D721Med (cell line): ENCODE measurements at regions not wholly inside any gene's neighbourhood (a gene's known extent, or its start where the extent isn't known, plus 50 kb on each side); places are given as distances from the start of the nearest gene placed in this dataset.

Source experiments
- DNase-seq: peaks from one replicate; pipeline ENCODE4 v3.0.0; 2011; ENCODE audit warnings: low spot score; ENCODE audit not compliant: insufficient read length
- FAIRE-seq: peaks from 2 replicates; lab custom pipeline; 2011; peaks lifted over from hg19 to GRCh38; lab: Jason Lieb, UNC
- CTCF ChIP-seq: IDR thresholded peaks from 2 replicates; pipeline ENCODE4 v1.5.1; 2012; ENCODE audit warnings: mild to moderate bottlenecking, control low read depth; ENCODE audit not compliant: insufficient read depth; ENCODE audit errors: missing control alignments

GRCh38 chr18:71832946-71833617 is 711.1 kb downstream of the CBLN2 start:
- DNase-seq (no peak), FAIRE-seq (peak; percentile 93)
- TF ChIP-seq CTCF = no peak

GRCh38 chr18:71831039-71831438 is 713.1 kb downstream of the CBLN2 start:
- no peak for TF ChIP-seq CTCF
- FAIRE-seq = peak; percentile 29
- no peak for DNase-seq

- TF ChIP-seq CTCF = no peak
- FAIRE-seq = no peak
Measured at GRCh38 chr18:71827301-71827700, 716.8 kb downstream of the CBLN2 start.

GRCh38 chr18:71815305-71815704 is 728.8 kb downstream of the CBLN2 start:
- no peak for TF ChIP-seq CTCF
- no peak for DNase-seq
- peak; percentile 90 for FAIRE-seq

More at GRCh38 chr18:71827301-71827700, 716.8 kb downstream of the CBLN2 start:
- no peak for DNase-seq

- FAIRE-seq (peak; percentile 35), DNase-seq (no peak)
- no peak for TF ChIP-seq CTCF
Measured at GRCh38 chr18:71809711-71810110, 734.4 kb downstream of the CBLN2 start.

- FAIRE-seq (no peak), DNase-seq (no peak)
- no peak for TF ChIP-seq CTCF
Measured at GRCh38 chr18:71808616-71809015, 735.5 kb downstream of the CBLN2 start.

GRCh38 chr18:71807586-71807985 is 736.6 kb downstream of the CBLN2 start:
- TF ChIP-seq CTCF = no peak
- DNase-seq (no peak), FAIRE-seq (no peak)
